H9 (cell line): ENCODE measurements at regions not wholly inside any gene's neighbourhood (a gene's known extent, or its start where the extent isn't known, plus 50 kb on each side); places are given as distances from the start of the nearest gene placed in this dataset.

Source experiments
- DNase-seq: peaks from one replicate; pipeline ENCODE4 v3.0.0-alpha.2; 2017
- H2AFZ ChIP-seq: one replicate; pipeline ENCODE4 v1.6.1; 2013; ENCODE audit warnings: mild to moderate bottlenecking, low read length, control low read depth, moderate library complexity
- H2AK5ac ChIP-seq: 2 replicates; pipeline ENCODE4 v1.6.1; 2013; ENCODE audit warnings: low read length, control low read depth, mixed read lengths; ENCODE audit not compliant: insufficient read length
- H2BK120ac ChIP-seq: one replicate; pipeline ENCODE4 v1.6.1; 2013; ENCODE audit warnings: low read depth, mild to moderate bottlenecking, low read length, control low read depth, inconsistent platforms; ENCODE audit not compliant: poor library complexity, severe bottlenecking
- H2BK12ac ChIP-seq: 2 replicates; pipeline ENCODE4 v1.6.1; 2013; ENCODE audit warnings: low read length, control low read depth, mixed read lengths, low read depth; ENCODE audit not compliant: insufficient read length
- H2BK15ac ChIP-seq: 2 replicates; pipeline ENCODE4 v1.6.1; 2013; ENCODE audit warnings: low read depth, low read length, control low read depth
- H2BK20ac ChIP-seq: one replicate; pipeline ENCODE4 v1.6.1; 2013; ENCODE audit warnings: low read depth, mild to moderate bottlenecking, low read length, control low read depth, inconsistent platforms; ENCODE audit not compliant: poor library complexity, severe bottlenecking
- H2BK5ac ChIP-seq: 2 replicates; pipeline ENCODE4 v1.6.1; 2013; ENCODE audit warnings: low read length, control low read depth, mixed read lengths; ENCODE audit not compliant: insufficient read length
- H3K14ac ChIP-seq: 2 replicates; pipeline ENCODE4 v1.6.1; 2013; ENCODE audit warnings: low read length, control low read depth; ENCODE audit not compliant: insufficient read depth
- H3K18ac ChIP-seq: 2 replicates; pipeline ENCODE4 v1.6.1; 2013; ENCODE audit warnings: low read depth, mild to moderate bottlenecking, mixed read lengths, low read length, control low read depth; ENCODE audit not compliant: insufficient read length
- H3K23ac ChIP-seq: 2 replicates; pipeline ENCODE4 v1.6.1; 2013; ENCODE audit warnings: low read length, control low read depth, mixed read lengths, low read depth; ENCODE audit not compliant: insufficient read length
- H3K23me2 ChIP-seq: 2 replicates; pipeline ENCODE4 v1.6.1; 2013; ENCODE audit warnings: low read depth, mild to moderate bottlenecking, mixed read lengths, low read length, control low read depth; ENCODE audit not compliant: insufficient read length, poor library complexity, severe bottlenecking
- H3K27ac ChIP-seq: 2 replicates; pipeline ENCODE4 v1.5.1; 2013; ENCODE audit warnings: low read length, control low read depth, mixed read lengths, low read depth; ENCODE audit not compliant: insufficient read length
- H3K27me3 ChIP-seq: 2 replicates; pipeline ENCODE4 v1.6.1; 2013; ENCODE audit warnings: low read length, control low read depth, inconsistent platforms; ENCODE audit not compliant: insufficient read depth
- H3K4ac ChIP-seq: 2 replicates; pipeline ENCODE4 v1.6.1; 2013; ENCODE audit warnings: low read depth, mild to moderate bottlenecking, control low read depth, inconsistent platforms, low read length, moderate library complexity
- H3K4me1 ChIP-seq: 2 replicates; pipeline ENCODE4 v1.6.1; 2013; ENCODE audit warnings: low read length, control low read depth, inconsistent platforms; ENCODE audit not compliant: insufficient read depth
- H3K4me2 ChIP-seq: 2 replicates; pipeline ENCODE4 v1.6.1; 2013; ENCODE audit warnings: low read length, control low read depth, mixed read lengths; ENCODE audit not compliant: insufficient read length, insufficient read depth
- H3K56ac ChIP-seq: 2 replicates; pipeline ENCODE4 v1.6.1; 2013; ENCODE audit warnings: low read depth, mild to moderate bottlenecking, mixed read lengths, low read length, control low read depth; ENCODE audit not compliant: insufficient read length
- H3K79me1 ChIP-seq: 2 replicates; pipeline ENCODE4 v1.6.1; 2013; ENCODE audit warnings: low read depth, mild to moderate bottlenecking, moderate library complexity, low read length, control low read depth, inconsistent platforms; ENCODE audit not compliant: insufficient read depth, poor library complexity, severe bottlenecking
- H3K79me2 ChIP-seq: 2 replicates; pipeline ENCODE4 v1.6.1; 2013; ENCODE audit warnings: low read length, control low read depth, inconsistent platforms; ENCODE audit not compliant: insufficient read depth
- H3K9ac ChIP-seq: 2 replicates; pipeline ENCODE4 v1.6.1; 2013; ENCODE audit warnings: low read length, control low read depth, mixed read lengths; ENCODE audit not compliant: insufficient read length; ENCODE audit errors: extremely low read depth
- H3K9me3 ChIP-seq: one replicate; pipeline ENCODE4 v1.6.1; 2013; ENCODE audit warnings: low read depth, low read length, inconsistent platforms; ENCODE audit not compliant: control insufficient read depth
- H3T11ph ChIP-seq: one replicate; pipeline ENCODE4 v1.6.1; 2013; ENCODE audit warnings: mild to moderate bottlenecking, low read length, control low read depth, inconsistent platforms
- H4K20me1 ChIP-seq: one replicate; pipeline ENCODE4 v1.6.1; 2013; ENCODE audit not compliant: control insufficient read depth, insufficient read length, insufficient read depth
- H4K5ac ChIP-seq: 2 replicates; pipeline ENCODE4 v1.6.1; 2013; ENCODE audit warnings: low read depth, mild to moderate bottlenecking, mixed read lengths, low read length, control low read depth; ENCODE audit not compliant: insufficient read length
- H4K8ac ChIP-seq: replicated peaks from 2 replicates; pipeline ENCODE4 v1.6.1; 2013; ENCODE audit warnings: low read length, control low read depth, mixed read lengths, low read depth; ENCODE audit not compliant: insufficient read length
- H4K91ac ChIP-seq: 2 replicates; pipeline ENCODE4 v1.6.1; 2013; ENCODE audit warnings: low read depth, mild to moderate bottlenecking, moderate library complexity, mixed read lengths, low read length, control low read depth; ENCODE audit not compliant: insufficient read length
- H3K27ac Mint-ChIP-seq, 3 experiments: 2 replicates in 2 of 3; 3 replicates in 1 of 3; pipeline ENCODE4 v1.8.0; 2020 to 2021; ENCODE audit warnings: mixed read lengths in 3 of 3, mild to moderate bottlenecking in 1 of 3, moderate library complexity in 1 of 3
- H3K27me3 Mint-ChIP-seq: 2 replicates; pipeline ENCODE4 v1.8.0; 2021; ENCODE audit warnings: low read depth, mild to moderate bottlenecking, moderate library complexity, mixed read lengths
- H3K36me3 Mint-ChIP-seq, 3 experiments: 2 replicates in 2 of 3; 3 replicates in 1 of 3; pipeline ENCODE4 v1.8.0; 2020 to 2021; ENCODE audit warnings: low read depth in 3 of 3, mixed read lengths in 3 of 3; ENCODE audit not compliant: insufficient read depth in 1 of 3
- H3K4me1 Mint-ChIP-seq, 2 experiments: 2 replicates each; pipeline ENCODE4 v1.8.0; 2020; ENCODE audit warnings: mixed read lengths in 2 of 2
- H3K4me3 Mint-ChIP-seq, 2 experiments: 2 replicates in 1 of 2; 3 replicates in 1 of 2; pipeline ENCODE4 v1.8.0; 2020 to 2021; ENCODE audit warnings: mild to moderate bottlenecking in 2 of 2, mixed read lengths in 2 of 2, moderate library complexity in 1 of 2
- H3K9me3 Mint-ChIP-seq, 2 experiments: 2 replicates in 1 of 2; 3 replicates in 1 of 2; pipeline ENCODE4 v1.8.0; 2020; ENCODE audit warnings: mild to moderate bottlenecking in 2 of 2, mixed read lengths in 2 of 2, moderate library complexity in 1 of 2
- CTCF ChIP-seq: fragments of 200-600 bp; sonication (generic); conservative IDR thresholded peaks from 3 replicates; pipeline ENCODE4 v1.8.0; 2021; ENCODE audit warnings: antibody characterized with exemption, mild to moderate bottlenecking
- WGBS: extraction: QIAGEN DNeasy Blood & Tissue Kit; methylation state at CpG from one replicate; pipeline ENCODE4 v1.1.7; 2013; ENCODE audit warnings: missing lambda C conversion rate, low lambda C conversion rate, mixed read lengths; ENCODE audit not compliant: insufficient read length; ENCODE audit errors: extremely low coverage; 5-methylcytosine and 5-hydroxymethylcytosine counted together

DNA sequence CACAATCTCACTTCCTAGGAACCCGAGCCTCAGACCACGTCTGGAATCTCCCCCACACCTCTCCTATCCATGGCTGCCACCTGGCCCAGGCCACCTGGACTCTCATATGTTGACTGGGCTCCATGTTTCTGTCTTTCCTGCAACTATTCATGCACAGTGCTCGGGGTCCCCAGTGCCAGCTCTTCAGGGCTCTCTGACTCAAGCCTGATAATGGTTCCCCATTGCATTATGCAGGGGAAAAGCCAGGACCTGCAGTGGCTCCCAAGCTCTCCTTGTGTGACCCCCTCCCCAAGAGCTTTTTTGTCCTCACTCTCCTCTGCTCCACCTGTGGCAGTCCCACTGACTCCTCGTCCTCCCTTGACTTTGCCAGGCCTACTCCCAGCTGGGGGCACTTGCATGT is 417.6 kb downstream of the NPHP4 start:
- Mint-ChIP-seq H3K9me3 (peaks cover 9 to 10% of the 10 kb centered on the region in 2 experiments), H3K36me3 (no peaks in the 10 kb centered on the region; a peak in 1 of 7 replicates), H3K4me1 (peaks cover 0 to 3% of the 10 kb centered on the region in 2 experiments; a peak in 1 of 4 replicates), H3K27me3 (peaks cover 18% of the 10 kb centered on the region), H3K27ac (peak overlapping the region in 1 of 3 experiments; percentile 39; a peak in 1 of 7 replicates), H3K4me3 (no peak overlapping the region)
- peak overlapping the region; percentile 65; the same call in 1 of the 2 replicates for H3K14ac ChIP-seq
- no peak for TF ChIP-seq CTCF
- WGBS: no CpG with 5 or more reads among the region's 4 CpGs
- H3K4me2 ChIP-seq: no peak overlapping the region
- no peaks in the 10 kb centered on the region for H3K4me1 ChIP-seq
- no peak overlapping the region for H3K18ac ChIP-seq
- no peak overlapping the region for H3K23ac ChIP-seq
- H2BK20ac ChIP-seq: no peak overlapping the region
- H3K79me2 ChIP-seq: no peaks in the 10 kb centered on the region
- no peak overlapping the region for H2BK120ac ChIP-seq
- H4K8ac ChIP-seq: no peak overlapping the region
- H3K27me3 ChIP-seq: no peaks in the 10 kb centered on the region
- H3K79me1 ChIP-seq: no peaks in the 10 kb centered on the region
- H2AK5ac ChIP-seq: no peak overlapping the region
- no peak overlapping the region for H3K27ac ChIP-seq
- H4K20me1 ChIP-seq: no peaks in the 10 kb centered on the region
- no peak overlapping the region for H2BK5ac ChIP-seq
- DNase-seq: no peak
- H3K56ac ChIP-seq: no peak overlapping the region
- no peak overlapping the region for H4K5ac ChIP-seq
- H3K9ac ChIP-seq: no peak overlapping the region
- H4K91ac ChIP-seq: no peak overlapping the region
- no peak overlapping the region for H3K4ac ChIP-seq
- no peak overlapping the region for H2BK15ac ChIP-seq
- no peaks in the 10 kb centered on the region for H3K23me2 ChIP-seq
- no peaks in the 10 kb centered on the region for H3K9me3 ChIP-seq
- H2BK12ac ChIP-seq: no peak overlapping the region
- no peak overlapping the region for H3T11ph ChIP-seq
- H2AFZ ChIP-seq: no peak overlapping the region
